ENCODE measurements at regions not wholly inside any gene's neighbourhood (a gene's known extent, or its start where the extent isn't known, plus 50 kb on each side); places are given as distances from the start of the nearest gene placed in this dataset.

DNA sequence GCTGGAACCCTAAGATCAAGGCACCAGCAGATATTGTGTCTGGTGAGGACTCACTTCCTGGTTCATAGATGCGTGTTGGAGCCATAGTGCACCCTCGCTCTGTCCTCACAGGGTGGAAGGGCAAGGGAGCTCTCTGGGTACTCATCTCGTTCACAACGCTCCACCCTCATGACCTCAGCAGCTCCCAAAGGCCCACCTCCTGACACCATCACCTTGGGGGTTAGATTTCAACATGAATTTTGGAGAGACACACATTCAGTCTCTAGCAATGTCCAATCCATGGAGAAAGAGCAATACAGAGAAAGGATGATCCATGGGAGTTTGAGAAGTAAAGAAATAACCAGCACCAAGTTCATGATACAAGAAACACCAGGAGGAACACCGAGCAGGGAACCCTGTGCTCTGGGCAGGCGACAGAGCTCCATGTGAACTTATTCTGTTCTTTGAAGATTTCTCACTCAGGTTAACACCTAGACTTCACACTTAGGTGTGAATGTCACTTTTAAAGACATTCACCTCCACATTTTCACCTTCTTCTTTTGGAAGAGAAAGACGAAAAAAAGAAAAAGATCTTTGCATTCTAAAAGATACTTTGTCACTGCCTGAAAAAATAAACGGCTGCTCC is 171.8 kb upstream of the FAM9B start:
- H3F3A ChIP-seq (ENCODE audit: low read depth) = no peaks in the 10 kb centered on the region
- H3K9me2 ChIP-seq (replicated peaks; ENCODE audit: low read depth, low read length) = no peaks in the 10 kb centered on the region
- H3K36me3 ChIP-seq (ENCODE audit: insufficient read depth, low read length) = no peaks in the 10 kb centered on the region
- TF ChIP-seq CTCF (conservative IDR thresholded peaks at IDR 0.05; ENCODE audit: low read length) = no peak
- TF ChIP-seq EZH2phosphoT487 (IDR thresholded peaks at IDR 0.05; ENCODE audit: borderline replicate concordance) = no peak
- H4K20me1 ChIP-seq (ENCODE audit: insufficient read depth, low read length, poor library complexity, severe bottlenecking) = no peaks in the 10 kb centered on the region
- H3K27me3 ChIP-seq (ENCODE audit: insufficient read depth, low read length, poor library complexity, severe bottlenecking) = no peaks in the 10 kb centered on the region
- H3K79me2 ChIP-seq (ENCODE audit: insufficient read depth, low read length) = no peaks in the 10 kb centered on the region
- no peaks in the 10 kb centered on the region for H3K4me1 ChIP-seq (ENCODE audit: insufficient read depth, low read length, poor library complexity, severe bottlenecking)
- no peak overlapping the region for H3K9ac ChIP-seq (ENCODE audit: low read depth, low read length, poor library complexity, severe bottlenecking)
- no peak overlapping the region for H3K4me3 ChIP-seq (ENCODE audit: low read length, poor library complexity, severe bottlenecking)
- H3K9me3 ChIP-seq (ENCODE audit: insufficient read depth, low read depth, low read length) = no peaks in the 10 kb centered on the region
- no peak overlapping the region for H2AFZ ChIP-seq (ENCODE audit: low read length)
- H3K4me2 ChIP-seq (ENCODE audit: low read depth, low read length, poor library complexity, severe bottlenecking) = no peak overlapping the region

- H3K4me2 ChIP-seq (ENCODE audit: low read depth, low read length, poor library complexity, severe bottlenecking) = no peak overlapping the region
- no peak overlapping the region for H3K9ac ChIP-seq (ENCODE audit: low read depth, low read length, poor library complexity, severe bottlenecking)
- no peaks in the 10 kb centered on the region for H3K4me1 ChIP-seq (ENCODE audit: insufficient read depth, low read length, poor library complexity, severe bottlenecking)
- no peaks in the 10 kb centered on the region for H4K20me1 ChIP-seq (ENCODE audit: insufficient read depth, low read length, poor library complexity, severe bottlenecking)
- TF ChIP-seq EZH2phosphoT487 (IDR thresholded peaks at IDR 0.05; ENCODE audit: borderline replicate concordance) (no peak), CTCF (conservative IDR thresholded peaks at IDR 0.05; ENCODE audit: low read length) (no peak)
- H3K9me3 ChIP-seq (ENCODE audit: insufficient read depth, low read depth, low read length) = no peaks in the 10 kb centered on the region
- no peak overlapping the region for H3K4me3 ChIP-seq (ENCODE audit: low read length, poor library complexity, severe bottlenecking)
- no peaks in the 10 kb centered on the region for H3F3A ChIP-seq (ENCODE audit: low read depth)
- no peaks in the 10 kb centered on the region for H3K27me3 ChIP-seq (ENCODE audit: insufficient read depth, low read length, poor library complexity, severe bottlenecking)
- no peaks in the 10 kb centered on the region for H3K79me2 ChIP-seq (ENCODE audit: insufficient read depth, low read length)
- H3K9me2 ChIP-seq (replicated peaks; ENCODE audit: low read depth, low read length) = no peaks in the 10 kb centered on the region
- H2AFZ ChIP-seq (ENCODE audit: low read length) = no peak overlapping the region
- no peaks in the 10 kb centered on the region for H3K36me3 ChIP-seq (ENCODE audit: insufficient read depth, low read length)
Measured at GRCh38 chrX:9207142-9207541, 173.2 kb upstream of the FAM9B start.

- no peaks in the 10 kb centered on the region for H4K20me1 ChIP-seq (ENCODE audit: insufficient read depth, low read length, poor library complexity, severe bottlenecking)
- H3F3A ChIP-seq (ENCODE audit: low read depth) = no peaks in the 10 kb centered on the region
- H2AFZ ChIP-seq (ENCODE audit: low read length) = no peak overlapping the region
- H3K27me3 ChIP-seq (ENCODE audit: insufficient read depth, low read length, poor library complexity, severe bottlenecking) = no peaks in the 10 kb centered on the region
- H3K4me3 ChIP-seq (ENCODE audit: low read length, poor library complexity, severe bottlenecking) = no peak overlapping the region
- H3K79me2 ChIP-seq (ENCODE audit: insufficient read depth, low read length) = no peaks in the 10 kb centered on the region
- H3K4me2 ChIP-seq (ENCODE audit: low read depth, low read length, poor library complexity, severe bottlenecking) = no peak overlapping the region
- H3K9me3 ChIP-seq (ENCODE audit: insufficient read depth, low read depth, low read length) = no peaks in the 10 kb centered on the region
- H3K36me3 ChIP-seq (ENCODE audit: insufficient read depth, low read length) = no peaks in the 10 kb centered on the region
- no peaks in the 10 kb centered on the region for H3K9me2 ChIP-seq (replicated peaks; ENCODE audit: low read depth, low read length)
- no peak overlapping the region for H3K9ac ChIP-seq (ENCODE audit: low read depth, low read length, poor library complexity, severe bottlenecking)
- no peaks in the 10 kb centered on the region for H3K4me1 ChIP-seq (ENCODE audit: insufficient read depth, low read length, poor library complexity, severe bottlenecking)
- TF ChIP-seq CTCF (conservative IDR thresholded peaks at IDR 0.05; ENCODE audit: low read length) (no peak), EZH2phosphoT487 (IDR thresholded peaks at IDR 0.05; ENCODE audit: borderline replicate concordance) (no peak)
Measured at GRCh38 chrX:9211269-9211668, 177.3 kb upstream of the FAM9B start.
